Femur (tissue), 1 donor: ENCODE measurements at regions not wholly inside any gene's neighbourhood (a gene's known extent, or its start where the extent isn't known, plus 50 kb on each side); places are given as distances from the start of the nearest gene placed in this dataset.
A peak's percentile ranks its signal among the peaks of the same experiment; 100 is the strongest.
"Not testable (repeated sequence)": the region's sequence is repeated elsewhere in the genome, so short reads cannot be mapped to it uniquely, and the experiment has no call there.

Source experiments
- DNase-seq: peaks from one replicate; pipeline ENCODE4 v3.0.0-alpha.2; 2017

DNA sequence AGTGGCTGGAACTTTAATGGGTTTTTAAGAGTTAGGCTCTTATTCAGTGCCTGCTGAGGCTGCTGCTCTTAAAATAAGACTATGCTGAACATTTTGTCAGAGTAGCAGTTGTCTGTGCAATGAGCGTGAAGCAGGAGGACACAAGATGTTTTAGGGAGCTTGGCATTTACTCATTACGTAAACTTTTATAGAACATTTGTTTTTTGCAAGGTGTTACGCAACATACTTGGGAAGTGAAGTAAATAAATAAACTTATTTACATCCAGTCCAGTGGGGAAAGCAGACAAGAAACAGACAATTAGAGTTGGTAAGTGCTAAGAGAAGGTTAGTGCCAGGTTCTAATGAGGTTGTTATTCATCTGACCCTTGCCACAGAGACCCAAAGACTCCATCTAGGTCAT, 226.0 kb downstream of the HINT1 start:
- no peak for DNase-seq

DNA sequence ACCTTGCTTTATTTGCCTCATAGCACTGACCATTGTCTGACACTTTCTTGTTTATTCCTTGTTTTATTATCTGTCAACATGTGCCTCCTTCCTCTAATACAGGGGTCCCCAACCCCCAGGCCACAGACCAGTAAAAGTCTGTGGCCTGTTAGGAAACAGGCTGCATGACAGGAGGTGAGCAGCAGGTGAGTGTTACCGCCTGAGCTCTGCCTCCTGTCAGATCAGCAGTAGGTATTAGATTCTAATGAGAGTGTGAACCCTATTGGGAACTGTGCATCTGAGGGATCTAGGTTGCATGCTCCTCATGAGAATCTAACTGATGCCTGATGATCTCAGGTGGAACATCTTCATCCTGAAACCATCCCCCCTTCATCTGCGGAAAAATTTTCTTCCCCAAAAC, 228.0 kb downstream of the HINT1 start:
- DNase-seq: no peak

GRCh38 chr5:130923543-130924124, 241.4 kb downstream of the HINT1 start:
- DNase-seq: no peak

- DNase-seq: no peak
These were observed 253.0 kb downstream of the HINT1 start for GRCh38 chr5:130912088-130912487.

GRCh38 chr5:130908186-130908585, 256.9 kb downstream of the HINT1 start:
- DNase-seq: no peak

GRCh38 chr5:130897537-130898195, 267.4 kb downstream of the HINT1 start:
- not testable (repeated sequence) for DNase-seq

DNA sequence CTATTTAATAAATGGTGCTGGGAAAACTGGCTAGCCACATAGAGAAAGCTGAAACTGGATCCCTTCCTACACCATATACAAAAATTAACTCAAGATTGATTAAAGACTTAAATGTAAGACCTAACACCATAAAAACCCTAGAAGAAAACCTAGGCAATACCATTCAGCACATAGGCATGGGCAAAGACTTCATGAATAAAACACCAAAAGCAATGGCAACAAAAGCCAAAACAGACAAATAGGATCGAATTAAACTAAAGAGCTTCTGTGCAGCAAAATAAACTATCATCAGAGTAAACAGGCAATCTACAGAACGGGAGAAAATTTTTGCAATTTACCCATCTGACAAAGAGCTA, 267.9 kb downstream of the HINT1 start:
- not testable (repeated sequence) for DNase-seq

- DNase-seq: no peak
These were observed 268.4 kb downstream of the HINT1 start for GRCh38 chr5:130896636-130897035.

DNA sequence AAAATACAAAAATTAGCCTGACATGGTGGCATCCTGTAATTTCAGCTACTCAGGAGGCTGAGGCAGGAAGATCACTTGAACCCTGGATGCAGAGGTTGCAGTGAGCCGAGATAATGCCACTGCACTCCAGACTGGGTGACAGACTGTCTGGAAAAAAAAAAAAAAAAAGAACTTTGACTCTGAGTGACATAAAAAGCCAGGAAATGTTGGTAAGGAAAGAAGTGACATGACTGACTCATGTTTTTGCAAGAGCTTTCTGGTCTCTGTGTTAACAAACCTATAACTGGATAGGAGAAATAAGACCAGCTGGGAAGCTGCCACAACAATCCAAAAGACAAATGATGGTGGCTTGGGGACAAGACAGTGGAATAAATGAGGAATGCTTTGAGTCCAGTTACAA, 272.1 kb downstream of the HINT1 start:
- DNase-seq: no peak

DNA sequence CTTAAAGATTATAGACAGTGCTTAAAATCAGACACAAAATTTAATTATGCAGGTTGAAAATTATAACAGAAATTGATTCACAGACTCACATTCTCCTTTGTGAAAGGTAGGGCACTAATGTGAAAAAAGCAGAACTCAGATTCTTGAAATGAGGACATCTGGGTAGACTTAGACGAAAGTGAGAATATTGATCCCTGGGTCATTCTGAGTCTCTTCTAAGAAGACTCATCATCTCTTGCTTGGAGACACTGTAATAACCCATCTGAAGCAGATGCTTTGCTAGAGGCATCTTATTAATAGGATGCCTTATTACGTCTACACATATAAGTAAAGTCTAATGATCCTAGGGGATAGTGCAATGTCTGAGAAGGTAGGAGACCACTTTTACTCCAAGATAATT, 274.4 kb downstream of the HINT1 start:
- DNase-seq: no peak

GRCh38 chr5:130885691-130886090, 279.4 kb downstream of the HINT1 start:
- DNase-seq: no peak

DNA sequence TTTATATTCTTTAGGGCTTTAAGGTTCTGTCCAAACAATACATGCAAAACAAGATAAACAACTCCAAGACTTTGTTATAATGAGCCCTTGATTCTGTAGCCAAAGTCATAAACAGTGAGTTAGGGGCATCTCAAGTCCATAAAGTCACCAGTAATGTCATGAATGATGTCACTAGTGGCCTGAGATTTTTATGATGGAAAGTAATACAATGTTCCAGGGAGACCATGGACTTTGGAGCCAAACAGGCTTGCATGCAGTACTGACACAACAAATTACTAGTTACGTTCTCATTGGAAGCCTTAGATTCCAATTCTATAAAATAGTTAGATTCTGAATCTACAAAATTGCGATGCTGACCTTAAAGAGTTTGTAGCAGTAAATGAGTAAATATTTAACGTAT, 280.0 kb downstream of the HINT1 start:
- no peak for DNase-seq

- no peak for DNase-seq
These were observed 281.0 kb downstream of the HINT1 start for GRCh38 chr5:130884023-130884422.

DNA sequence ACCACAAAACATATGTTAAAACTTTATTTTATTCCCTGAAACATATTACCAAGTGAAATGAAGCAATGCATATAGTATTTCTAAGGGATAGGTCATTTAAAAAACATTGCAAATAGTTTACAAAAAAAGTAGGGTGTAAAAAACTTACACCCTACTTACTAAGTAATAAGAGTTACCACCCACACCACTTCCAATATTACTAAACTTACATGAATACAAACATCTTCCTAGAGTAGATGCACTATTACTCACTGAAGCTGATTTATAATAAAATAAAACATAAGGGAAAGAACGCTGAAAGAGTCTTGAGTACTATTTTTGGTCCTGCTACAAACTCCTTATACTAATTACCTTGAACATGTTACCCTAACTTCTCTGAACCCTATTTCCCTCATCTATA, 289.4 kb downstream of the HINT1 start:
- no peak for DNase-seq

GRCh38 chr5:130874861-130875417, 290.1 kb downstream of the HINT1 start:
- peak; percentile 26 for DNase-seq

DNA sequence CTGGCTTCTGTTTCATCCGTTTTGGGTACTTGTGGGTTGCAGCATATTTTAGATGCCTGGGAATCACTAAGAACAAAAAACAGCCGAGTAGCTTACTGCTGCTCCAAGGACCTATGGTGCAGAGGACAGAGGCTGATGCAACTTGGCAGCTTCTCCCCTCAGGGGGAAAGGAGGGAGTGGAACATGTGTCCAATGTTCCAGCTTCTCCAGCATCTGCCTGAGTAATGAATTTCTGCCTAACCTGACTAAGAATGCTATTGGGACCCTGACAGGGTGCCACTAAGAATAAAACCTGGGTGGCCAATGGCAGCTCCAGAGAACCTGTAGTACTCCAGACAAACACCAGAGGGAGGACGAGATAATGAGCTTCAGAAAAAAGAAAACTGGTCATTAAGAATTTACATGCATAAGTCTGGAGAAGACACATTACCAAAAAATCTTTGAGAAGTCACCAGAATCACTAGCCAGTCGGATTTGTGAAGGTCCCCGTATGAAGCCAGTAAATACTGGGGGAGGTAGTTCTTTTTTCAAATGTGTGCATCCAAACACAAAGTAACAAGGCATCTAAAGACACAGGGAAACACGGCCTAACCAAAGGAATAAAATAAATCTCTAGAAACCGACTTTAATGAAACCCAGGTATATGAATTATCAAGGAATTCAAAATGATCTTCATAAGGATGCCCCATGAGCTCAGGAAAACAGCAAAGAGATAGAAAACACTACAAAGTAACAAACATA, 293.5 kb downstream of the HINT1 start:
- DNase-seq: peak; percentile 32

- DNase-seq: no peak
These were observed 294.4 kb downstream of the HINT1 start for GRCh38 chr5:130870691-130871090.

DNA sequence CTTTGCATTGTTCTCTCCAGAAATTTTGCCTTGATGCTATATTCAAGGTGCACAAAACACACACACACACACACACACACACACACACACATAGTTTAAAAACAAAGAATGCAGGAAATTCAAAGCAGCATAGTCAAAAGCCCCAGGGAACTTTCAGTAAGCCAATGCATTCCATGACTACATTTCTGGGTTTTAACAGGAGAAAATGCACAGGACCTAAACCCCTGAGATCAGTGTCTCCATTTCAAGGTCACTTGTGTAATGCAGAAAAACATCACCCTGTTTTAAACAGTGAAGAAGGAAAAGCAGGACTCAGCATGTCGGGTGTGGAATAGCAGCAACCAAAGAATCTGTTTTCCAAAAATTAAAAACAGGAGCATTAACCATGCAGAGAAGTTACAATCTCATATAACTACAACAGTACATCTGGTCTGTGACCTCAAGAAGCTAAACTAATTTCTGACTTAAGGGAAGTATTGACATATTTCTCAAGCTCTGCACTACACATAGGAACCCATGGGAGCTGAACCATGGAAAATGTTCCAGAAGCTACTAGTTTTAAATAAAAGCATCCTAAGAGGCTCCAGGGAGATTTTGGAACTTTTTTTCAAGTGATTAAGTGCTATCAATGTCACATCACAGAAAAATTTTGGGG, 296.7 kb downstream of the HINT1 start:
- no peak for DNase-seq

DNA sequence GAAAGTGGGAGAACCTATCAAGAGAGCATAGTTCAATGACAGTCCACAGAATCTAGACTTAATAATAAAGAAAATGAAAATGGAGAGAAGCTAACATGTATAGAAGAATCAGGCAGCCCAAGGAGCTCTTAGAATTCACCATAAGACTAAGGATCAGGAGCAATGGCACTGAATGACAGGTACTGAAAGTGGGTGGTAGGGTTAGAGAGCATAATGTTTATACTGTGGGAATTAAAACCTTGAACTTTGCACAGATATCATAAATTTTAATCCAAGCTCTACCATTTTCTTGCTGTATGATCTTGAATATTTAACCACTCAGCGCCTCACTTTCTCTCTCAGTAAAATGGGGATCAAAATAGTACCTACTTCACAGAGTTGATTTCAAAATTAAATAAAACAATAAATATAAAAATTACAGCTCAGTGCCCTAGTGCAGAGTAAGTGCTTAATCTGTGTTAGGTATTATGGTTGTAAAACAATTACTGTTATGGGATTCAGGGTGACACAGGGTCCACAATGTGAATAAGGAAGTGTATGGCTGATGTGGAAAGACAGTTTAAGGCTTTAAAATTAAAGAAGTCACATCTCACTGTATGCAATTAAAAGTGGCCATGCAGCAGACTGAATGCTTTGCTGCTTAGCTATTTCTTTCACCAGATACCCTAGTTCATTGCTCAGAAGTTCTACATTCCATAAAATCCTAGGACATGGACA, 319.8 kb downstream of the HINT1 start:
- DNase-seq: no peak

DNA sequence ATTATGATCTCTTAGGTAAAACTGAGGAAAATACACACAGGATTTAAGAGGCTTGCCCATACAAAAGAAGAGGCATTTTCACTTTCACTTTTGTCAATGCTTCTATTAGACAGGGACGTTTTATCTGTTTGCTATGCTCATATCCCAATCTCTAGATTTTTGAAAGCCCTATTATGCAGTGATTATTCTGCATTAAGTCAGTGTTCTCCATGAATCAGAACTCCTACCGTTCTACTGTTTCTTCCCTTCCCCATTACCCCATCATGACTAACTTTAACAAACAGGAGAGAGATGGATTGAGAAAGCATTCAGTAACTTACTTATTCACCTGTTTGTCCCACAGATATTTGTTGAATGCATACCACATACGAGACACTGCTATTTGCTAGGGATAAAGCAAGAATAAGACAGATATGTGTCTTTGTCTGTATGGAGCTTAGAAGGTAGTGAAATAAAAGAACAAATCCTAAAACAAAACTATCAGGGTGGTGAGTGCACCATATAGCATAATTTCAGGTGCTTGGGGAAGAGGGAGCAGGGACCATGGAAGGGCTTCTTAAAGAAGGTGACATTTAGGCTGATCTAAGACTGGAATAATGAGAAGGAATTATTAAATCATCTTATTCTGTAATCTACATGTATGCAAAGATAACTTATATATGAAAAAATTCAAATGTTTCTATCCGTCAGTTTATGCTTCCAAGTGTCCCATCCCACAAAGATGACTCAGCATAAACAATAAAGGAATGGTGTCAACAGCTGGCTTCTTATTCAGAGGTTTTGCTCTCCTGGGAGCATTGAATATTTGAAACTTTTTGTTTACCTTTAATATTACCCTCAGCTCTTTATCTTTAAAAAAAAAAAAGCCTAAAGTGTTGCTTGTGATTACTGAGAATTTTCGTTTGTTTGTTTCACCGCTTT, 328.1 kb downstream of the HINT1 start:
- no peak for DNase-seq

GRCh38 chr5:130817598-130818384, 347.3 kb downstream of the HINT1 start:
- DNase-seq: not testable (repeated sequence)
